HepG2 (cell line): ENCODE measurements at regions not wholly inside any gene's neighbourhood (a gene's known extent, or its start where the extent isn't known, plus 50 kb on each side); places are given as distances from the start of the nearest gene placed in this dataset.

Source experiments
- BRCA1 ChIP-seq: sonication (generic); formaldehyde crosslinking; IDR thresholded peaks from 2 replicates; pipeline ENCODE4 v1.4.0; 2020; ENCODE audit warnings: missing genetic modification reagents
- GPBP1L1 ChIP-seq: sonication (generic); formaldehyde crosslinking; IDR thresholded peaks from 2 replicates; pipeline ENCODE4 v1.5.0; 2020; ENCODE audit warnings: mild to moderate bottlenecking, missing genetic modification reagents
- HDAC1 ChIP-seq: sonication (generic); formaldehyde crosslinking; IDR thresholded peaks from 2 replicates; pipeline ENCODE4 v1.5.1; 2020; ENCODE audit warnings: mild to moderate bottlenecking, missing genetic modification reagents
- HNRNPH1 ChIP-seq: fragments of 200-400 bp; formaldehyde crosslinking; optimal IDR thresholded peaks from 2 replicates; pipeline ENCODE3; 2017; ENCODE audit warnings: mild to moderate bottlenecking, low read depth, low read length
- PITX1 ChIP-seq: sonication (generic); formaldehyde crosslinking; IDR thresholded peaks from 2 replicates; pipeline ENCODE4 v1.5.1; 2020; ENCODE audit warnings: mild to moderate bottlenecking, missing genetic modification reagents
- POGZ ChIP-seq: sonication (generic); formaldehyde crosslinking; IDR thresholded peaks from 2 replicates; pipeline ENCODE4 v1.4.0; 2020; ENCODE audit warnings: mild to moderate bottlenecking, missing genetic modification reagents
- RFX1 ChIP-seq: fragments of 450-650 bp; IDR thresholded peaks from 2 replicates; pipeline ENCODE4 v1.6.1; 2017
- SOX6 ChIP-seq, 2 experiments: fragments of 450-650 bp in 1 of 2; sonication (generic) in 1 of 2; formaldehyde crosslinking in 1 of 2; IDR thresholded peaks; 2 replicates each; pipeline versions ENCODE4 v1.4.0 to v1.6.1; 2017 to 2020; ENCODE audit warnings: antibody characterized with exemption in 1 of 2, mild to moderate bottlenecking in 1 of 2, missing genetic modification reagents in 1 of 2
- SRF ChIP-seq: IDR thresholded peaks from 2 replicates; pipeline ENCODE4 v1.6.1; 2011; ENCODE audit warnings: mild to moderate bottlenecking, low read depth, low read length, moderate library complexity
- TCF12 ChIP-seq, 2 experiments: fragments of 450-650 bp in 1 of 2; sonication (generic) in 1 of 2; formaldehyde crosslinking in 1 of 2; IDR thresholded peaks; 2 replicates each; pipeline versions ENCODE4 v1.6.1 to v1.8.0; 2017 to 2022; ENCODE audit warnings: antibody characterized with exemption in 1 of 2, mild to moderate bottlenecking in 1 of 2, missing genetic modification reagents in 1 of 2, moderate library complexity in 1 of 2
- ZNF510 ChIP-seq: sonication (generic); formaldehyde crosslinking; IDR thresholded peaks from 2 replicates; pipeline ENCODE4 v1.4.0; 2020; ENCODE audit warnings: low read depth, mild to moderate bottlenecking, missing genetic modification reagents
- ZNF644 ChIP-seq: IDR thresholded peaks from 2 replicates; pipeline ENCODE4 v1.6.1; 2016; ENCODE audit warnings: low read depth
- ZNF646 ChIP-seq: sonication (generic); formaldehyde crosslinking; IDR thresholded peaks from 2 replicates; pipeline ENCODE4 v1.9.0; 2021; ENCODE audit warnings: mild to moderate bottlenecking, missing genetic modification reagents
- ZNF678 ChIP-seq: sonication (generic); formaldehyde crosslinking; IDR thresholded peaks from 2 replicates; pipeline ENCODE4 v1.4.0; 2020; ENCODE audit warnings: mild to moderate bottlenecking, missing genetic modification reagents
- ZNF878 ChIP-seq: sonication (generic); formaldehyde crosslinking; IDR thresholded peaks from 2 replicates; pipeline ENCODE4 v1.8.1; 2023; ENCODE audit warnings: mild to moderate bottlenecking, missing genetic modification reagents, moderate library complexity
- TF ChIP-seq, protein P1 (sequence below): IDR thresholded peaks from 2 replicates; pipeline ENCODE4 v1.6.1; 2016
- TF ChIP-seq, protein P2 (sequence below): sonication (generic); formaldehyde crosslinking; IDR thresholded peaks from 2 replicates; pipeline ENCODE4 v1.5.0; 2020; ENCODE audit warnings: missing genetic modification reagents

GRCh38 chr3:182244222-182244971 is 532.7 kb downstream of the SOX2 start (continued):
- no peak for TF ChIP-seq GPBP1L1 (CRISPR knock-in tag)
- peak; percentile 96 for TF ChIP-seq ZNF644 (CRISPR knock-in tag)
- TF ChIP-seq BRCA1 = no peak
- TF ChIP-seq, protein P1, sequence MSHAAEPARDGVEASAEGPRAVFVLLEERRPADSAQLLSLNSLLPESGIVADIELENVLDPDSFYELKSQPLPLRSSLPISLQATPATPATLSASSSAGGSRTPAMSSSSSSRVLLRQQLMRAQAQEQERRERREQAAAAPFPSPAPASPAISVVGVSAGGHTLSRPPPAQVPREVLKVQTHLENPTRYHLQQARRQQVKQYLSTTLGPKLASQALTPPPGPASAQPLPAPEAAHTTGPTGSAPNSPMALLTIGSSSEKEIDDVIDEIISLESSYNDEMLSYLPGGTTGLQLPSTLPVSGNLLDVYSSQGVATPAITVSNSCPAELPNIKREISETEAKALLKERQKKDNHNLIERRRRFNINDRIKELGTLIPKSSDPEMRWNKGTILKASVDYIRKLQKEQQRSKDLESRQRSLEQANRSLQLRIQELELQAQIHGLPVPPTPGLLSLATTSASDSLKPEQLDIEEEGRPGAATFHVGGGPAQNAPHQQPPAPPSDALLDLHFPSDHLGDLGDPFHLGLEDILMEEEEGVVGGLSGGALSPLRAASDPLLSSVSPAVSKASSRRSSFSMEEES (CRISPR knock-in tag) = no peak
- TF ChIP-seq PITX1 (CRISPR knock-in tag) = 0 out of 2 replicates have a peak, but pooled peaks have one; percentile 47
- TF ChIP-seq, protein P2, sequence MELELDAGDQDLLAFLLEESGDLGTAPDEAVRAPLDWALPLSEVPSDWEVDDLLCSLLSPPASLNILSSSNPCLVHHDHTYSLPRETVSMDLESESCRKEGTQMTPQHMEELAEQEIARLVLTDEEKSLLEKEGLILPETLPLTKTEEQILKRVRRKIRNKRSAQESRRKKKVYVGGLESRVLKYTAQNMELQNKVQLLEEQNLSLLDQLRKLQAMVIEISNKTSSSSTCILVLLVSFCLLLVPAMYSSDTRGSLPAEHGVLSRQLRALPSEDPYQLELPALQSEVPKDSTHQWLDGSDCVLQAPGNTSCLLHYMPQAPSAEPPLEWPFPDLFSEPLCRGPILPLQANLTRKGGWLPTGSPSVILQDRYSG (CRISPR knock-in tag) = no peak
- no peak for TF ChIP-seq ZNF878
- TF ChIP-seq RFX1 = no peak
- TF ChIP-seq SRF = no peak
- peak; percentile 35; the same call in 1 of the 2 replicates for TF ChIP-seq HDAC1
- no peak for TF ChIP-seq ZNF646 (CRISPR knock-in tag)
- TF ChIP-seq ZNF510 (CRISPR knock-in tag) = no peak
- TF ChIP-seq HNRNPH1 = no peak
- TF ChIP-seq ZNF678 (CRISPR knock-in tag) = no peak
- no peak for TF ChIP-seq SOX6 (IDR thresholded peaks at IDR 0.05)
- peak; percentile 29; the same call in 1 of the 2 replicates for TF ChIP-seq SOX6 (CRISPR knock-in tag; IDR thresholded peaks at IDR 0.05)
- no peak for TF ChIP-seq TCF12 (IDR thresholded peaks at IDR 0.05)
- TF ChIP-seq TCF12 (CRISPR knock-in tag; IDR thresholded peaks at IDR 0.05) = no peak
- TF ChIP-seq POGZ = peak; percentile 71; the same call in 1 of the 2 replicates
